Hepatocyte (in vitro differentiated cells): ENCODE measurements at regions not wholly inside any gene's neighbourhood (a gene's known extent, or its start where the extent isn't known, plus 50 kb on each side); places are given as distances from the start of the nearest gene placed in this dataset.

Source experiments
- CTCF ChIP-seq: fragments of 200-600 bp; sonication (generic); IDR thresholded peaks from 2 replicates; pipeline ENCODE4 v1.5.1; 2016; ENCODE audit warnings: antibody characterized with exemption, mild to moderate bottlenecking; ENCODE audit not compliant: poor library complexity
- EZH2 ChIP-seq: fragments of 200-600 bp; sonication (generic); IDR thresholded peaks from 2 replicates; pipeline ENCODE4 v1.6.1; 2016; ENCODE audit warnings: antibody characterized with exemption, mild to moderate bottlenecking, borderline replicate concordance

GRCh38 chr2:163291790-163292189, 444.0 kb downstream of the FIGN start:
- TF ChIP-seq CTCF (no peak), EZH2 (no peak)
